Tibial nerve (tissue), 4 donors: ENCODE measurements at regions not wholly inside any gene's neighbourhood (a gene's known extent, or its start where the extent isn't known, plus 50 kb on each side); places are given as distances from the start of the nearest gene placed in this dataset.

ENCODE experiments used
- CTCF ChIP-seq, 5 experiments: fragments of 200-600 bp in 3 of 5; fragments of 450-650 bp in 2 of 5; sonication (generic) in 3 of 5; IDR thresholded peaks; one replicate each; pipeline ENCODE4 v1.5.1; 2016 to 2019; ENCODE audit warnings: antibody characterized with exemption in 5 of 5, mild to moderate bottlenecking in 3 of 5, moderate library complexity in 2 of 5
- EP300 ChIP-seq, 2 donors: sonication (generic); formaldehyde crosslinking; IDR thresholded peaks; one replicate each; pipeline ENCODE4 v1.6.1; 2017; ENCODE audit warnings: antibody characterized with exemption in 2 of 2, mild to moderate bottlenecking in 1 of 2
- POLR2A ChIP-seq, 2 donors: fragments of 450-650 bp; IDR thresholded peaks; one replicate each; pipeline ENCODE4 v1.6.1; 2017; ENCODE audit warnings: antibody characterized with exemption in 2 of 2, mild to moderate bottlenecking in 2 of 2, moderate library complexity in 2 of 2

DNA sequence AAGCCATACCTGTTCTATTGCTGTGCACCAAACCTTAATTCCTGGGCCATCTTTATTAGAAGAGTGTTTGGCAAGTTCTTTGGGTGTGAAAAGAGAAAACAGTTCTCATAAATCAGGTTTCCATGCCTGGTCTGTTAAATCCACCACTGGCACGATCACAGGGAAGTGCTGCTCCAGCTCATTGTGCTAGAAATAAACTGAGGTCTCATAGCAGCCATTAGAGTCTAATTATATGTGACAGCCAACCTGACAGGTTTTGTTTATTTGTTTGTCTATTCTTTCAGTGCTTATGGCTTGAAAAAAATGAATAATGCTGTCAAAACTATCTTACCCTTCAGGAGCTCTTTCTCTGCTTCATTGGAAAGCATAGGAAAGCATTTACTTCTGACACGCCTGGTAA is 147.1 kb upstream of the CNTN6 start:
- no peak for TF ChIP-seq CTCF (IDR thresholded peaks at IDR 0.05)
- TF ChIP-seq POLR2A (IDR thresholded peaks at IDR 0.05), result no peak
- TF ChIP-seq EP300 (IDR thresholded peaks at IDR 0.05), result no peak
